ENCODE measurements at regions not wholly inside any gene's neighbourhood (a gene's known extent, or its start where the extent isn't known, plus 50 kb on each side); places are given as distances from the start of the nearest gene placed in this dataset.
"Not testable (repeated sequence)": the region's sequence is repeated elsewhere in the genome, so short reads cannot be mapped to it uniquely, and the experiment has no call there.

GRCh38 chr4:123649250-123649644 lies 252.7 kb downstream of the SPRY1 start:
- no peak for DNase-seq

- DNase-seq, result no peak
These were observed 253.2 kb downstream of the SPRY1 start for GRCh38 chr4:123649645-123650391.

- no peak for DNase-seq
These were observed 254.5 kb downstream of the SPRY1 start for GRCh38 chr4:123651066-123651465.

GRCh38 chr4:123651536-123652180 lies 255.1 kb downstream of the SPRY1 start:
- no peak for DNase-seq

- no peak for DNase-seq
These were observed 255.9 kb downstream of the SPRY1 start for GRCh38 chr4:123652476-123652875.

GRCh38 chr4:123653236-123653635 lies 256.6 kb downstream of the SPRY1 start:
- no peak for DNase-seq

GRCh38 chr4:123656746-123657294 lies 260.2 kb downstream of the SPRY1 start:
- DNase-seq, result not testable (repeated sequence)

GRCh38 chr4:123657606-123658005 lies 261.0 kb downstream of the SPRY1 start:
- DNase-seq, result not testable (repeated sequence)

- no peak for DNase-seq
These were observed 262.7 kb downstream of the SPRY1 start for GRCh38 chr4:123659262-123659661.

- no peak for DNase-seq
These were observed 263.1 kb downstream of the SPRY1 start for GRCh38 chr4:123659730-123660129.

- DNase-seq, result no peak
These were observed 264.6 kb downstream of the SPRY1 start for GRCh38 chr4:123661080-123661737.

- no peak for DNase-seq
These were observed 266.2 kb downstream of the SPRY1 start for GRCh38 chr4:123662827-123663226.

- DNase-seq, result no peak
These were observed 269.9 kb downstream of the SPRY1 start for GRCh38 chr4:123666486-123666885.

GRCh38 chr4:123667496-123667895 lies 270.9 kb downstream of the SPRY1 start:
- no peak for DNase-seq

GRCh38 chr4:123667991-123668390 lies 271.4 kb downstream of the SPRY1 start:
- DNase-seq, result no peak

GRCh38 chr4:123671636-123672404 lies 275.2 kb downstream of the SPRY1 start:
- no peak for DNase-seq

- no peak for DNase-seq
These were observed 276.4 kb downstream of the SPRY1 start for GRCh38 chr4:123672987-123673386.

GRCh38 chr4:123673971-123674370 lies 277.4 kb downstream of the SPRY1 start:
- no peak for DNase-seq

- DNase-seq, result no peak
These were observed 278.3 kb downstream of the SPRY1 start for GRCh38 chr4:123674762-123675465.

GRCh38 chr4:123675567-123675966 lies 279.0 kb downstream of the SPRY1 start:
- no peak for DNase-seq

- DNase-seq, result no peak
These were observed 279.7 kb downstream of the SPRY1 start for GRCh38 chr4:123676071-123676889.
